Muscle layer of colon (tissue), 2 donors: ENCODE measurements at regions not wholly inside any gene's neighbourhood (a gene's known extent, or its start where the extent isn't known, plus 50 kb on each side); places are given as distances from the start of the nearest gene placed in this dataset.
"Not testable (repeated sequence)": the region's sequence is repeated elsewhere in the genome, so short reads cannot be mapped to it uniquely, and the experiment has no call there.

ENCODE experiments used
- H3K27ac ChIP-seq: one replicate; pipeline ENCODE4 v1.7.0; 2013; ENCODE audit warnings: low read depth, mild to moderate bottlenecking, low read length, moderate library complexity
- H3K27me3 ChIP-seq, 2 donors: one replicate each; pipeline ENCODE4 v1.7.0; 2013; ENCODE audit warnings: low read length in 2 of 2, mild to moderate bottlenecking in 2 of 2; ENCODE audit not compliant: insufficient read depth in 2 of 2, control insufficient read depth in 1 of 2
- H3K36me3 ChIP-seq: one replicate; pipeline ENCODE4 v1.7.0; 2013; ENCODE audit warnings: mild to moderate bottlenecking, low read length; ENCODE audit not compliant: insufficient read depth
- H3K4me1 ChIP-seq: one replicate; pipeline ENCODE4 v1.7.0; 2013; ENCODE audit warnings: mild to moderate bottlenecking, low read length; ENCODE audit not compliant: insufficient read depth
- H3K4me3 ChIP-seq, 2 donors: one replicate each; pipeline ENCODE4 v1.7.0; 2013; ENCODE audit warnings: low read length in 2 of 2, low read depth in 1 of 2, mild to moderate bottlenecking in 1 of 2, moderate library complexity in 1 of 2
- H3K9ac ChIP-seq: one replicate; pipeline ENCODE4 v1.7.0; 2013; ENCODE audit warnings: low read length
- H3K9me3 ChIP-seq: one replicate; pipeline ENCODE4 v1.7.0; 2013; ENCODE audit warnings: mild to moderate bottlenecking, low read length
- donor health status: abdominal sarcoma.
- donor health status: Adenocarcinoma of cecum.

GRCh38 chr2:90139046-90139445 lies 1447.6 kb downstream of the RPIA start:
- H3K4me3 ChIP-seq, H3K27me3 ChIP-seq, H3K9me3 ChIP-seq, H3K27ac ChIP-seq, H3K36me3 ChIP-seq, H3K9ac ChIP-seq, H3K4me1 ChIP-seq: not testable (repeated sequence)

GRCh38 chr2:90141558-90141957 lies 1450.1 kb downstream of the RPIA start:
- H3K27ac ChIP-seq, H3K27me3 ChIP-seq, H3K4me1 ChIP-seq, H3K9ac ChIP-seq, H3K4me3 ChIP-seq, H3K36me3 ChIP-seq, H3K9me3 ChIP-seq: not testable (repeated sequence)

- not testable (repeated sequence) for H3K4me3 ChIP-seq, H3K36me3 ChIP-seq, H3K9me3 ChIP-seq, H3K4me1 ChIP-seq, H3K27me3 ChIP-seq, H3K27ac ChIP-seq, H3K9ac ChIP-seq
Measured at GRCh38 chr2:90151805-90152204, 1460.3 kb downstream of the RPIA start.

GRCh38 chr2:90170978-90171377 lies 1479.5 kb downstream of the RPIA start:
- not testable (repeated sequence) for H3K4me1 ChIP-seq, H3K36me3 ChIP-seq, H3K4me3 ChIP-seq, H3K27ac ChIP-seq, H3K27me3 ChIP-seq, H3K9me3 ChIP-seq, H3K9ac ChIP-seq

- not testable (repeated sequence) for H3K9me3 ChIP-seq, H3K36me3 ChIP-seq, H3K4me1 ChIP-seq, H3K9ac ChIP-seq, H3K4me3 ChIP-seq, H3K27me3 ChIP-seq, H3K27ac ChIP-seq
Measured at GRCh38 chr2:90173081-90173480, 1481.6 kb downstream of the RPIA start.

- H3K27me3 ChIP-seq, H3K9me3 ChIP-seq, H3K9ac ChIP-seq, H3K4me3 ChIP-seq, H3K27ac ChIP-seq, H3K4me1 ChIP-seq, H3K36me3 ChIP-seq: not testable (repeated sequence)
Measured at GRCh38 chr2:90179591-90179990, 1488.1 kb downstream of the RPIA start.

- H3K27ac ChIP-seq, result no peak overlapping the region
- no peak overlapping the region for H3K4me3 ChIP-seq
- no peaks in the 10 kb centered on the region for H3K4me1 ChIP-seq
Measured at GRCh38 chr2:90207454-90208058, 1516.1 kb downstream of the RPIA start.

GRCh38 chr2:90209009-90209408 lies 1517.5 kb downstream of the RPIA start:
- H3K27me3 ChIP-seq, result no peaks in the 10 kb centered on the region
- H3K4me1 ChIP-seq, result no peaks in the 10 kb centered on the region
- no peak overlapping the region for H3K27ac ChIP-seq
- no peaks in the 10 kb centered on the region for H3K9me3 ChIP-seq
- no peak overlapping the region for H3K4me3 ChIP-seq
- no peaks in the 10 kb centered on the region for H3K36me3 ChIP-seq
- no peak overlapping the region for H3K9ac ChIP-seq

More at GRCh38 chr2:90207454-90208058, 1516.1 kb downstream of the RPIA start:
- Histone ChIP-seq H3K36me3 (no peaks in the 10 kb centered on the region), H3K9ac (no peak overlapping the region), H3K9me3 (no peaks in the 10 kb centered on the region), H3K27me3 (no peaks in the 10 kb centered on the region)

- no peaks in the 10 kb centered on the region for H3K36me3 ChIP-seq
- H3K27ac ChIP-seq, result no peak overlapping the region
- H3K9me3 ChIP-seq, result no peaks in the 10 kb centered on the region
Measured at GRCh38 chr2:90209806-90210205, 1518.3 kb downstream of the RPIA start.

GRCh38 chr2:90215880-90216279 lies 1524.4 kb downstream of the RPIA start:
- not testable (repeated sequence) for H3K27me3 ChIP-seq, H3K27ac ChIP-seq, H3K36me3 ChIP-seq, H3K9ac ChIP-seq, H3K4me3 ChIP-seq, H3K9me3 ChIP-seq, H3K4me1 ChIP-seq

More at GRCh38 chr2:90209806-90210205, 1518.3 kb downstream of the RPIA start:
- Histone ChIP-seq H3K4me1 (no peaks in the 10 kb centered on the region), H3K4me3 (no peak overlapping the region), H3K9ac (no peak overlapping the region), H3K27me3 (no peaks in the 10 kb centered on the region)

GRCh38 chr2:90216801-90217200 lies 1525.3 kb downstream of the RPIA start:
- H3K27me3 ChIP-seq, H3K4me3 ChIP-seq, H3K9me3 ChIP-seq, H3K36me3 ChIP-seq, H3K4me1 ChIP-seq, H3K9ac ChIP-seq, H3K27ac ChIP-seq: not testable (repeated sequence)

- H3K36me3 ChIP-seq, H3K4me1 ChIP-seq, H3K4me3 ChIP-seq, H3K9me3 ChIP-seq, H3K9ac ChIP-seq, H3K27me3 ChIP-seq, H3K27ac ChIP-seq: not testable (repeated sequence)
Measured at GRCh38 chr2:90218534-90218933, 1527.1 kb downstream of the RPIA start.
